OCI-LY7 (cell line): ENCODE measurements at regions not wholly inside any gene's neighbourhood (a gene's known extent, or its start where the extent isn't known, plus 50 kb on each side); places are given as distances from the start of the nearest gene placed in this dataset.

Source experiments
- BruUV-seq: library from RNA; stranded (reverse); fragments of 400-500 nt; replicated peaks from 2 replicates; lab custom pipeline; 2021; lab: Mats Ljungman, UMichigan
- CTCF ChIA-PET: fragments of 300-600 bp; sonication (Branson Sonifier 250); formaldehyde crosslinking; loops from one replicate; lab custom pipeline; 2022; ENCODE audit warnings: antibody characterized with exemption; ENCODE audit not compliant: unreplicated experiment; lab: Charles Lee
- POLR2A ChIA-PET: fragments of 300-600 bp; sonication (Branson Sonifier 250); formaldehyde crosslinking; loops from one replicate; lab custom pipeline; 2022; ENCODE audit warnings: antibody characterized with exemption; lab: Charles Lee
- DNase-seq: peaks from one replicate; pipeline ENCODE4 v3.0.0-alpha.2; 2015; ENCODE audit warnings: low spot score
- H2AFZ ChIP-seq: fragments of 200-600 bp; sonication (generic), shearing (Covaris generic); 2 replicates; pipeline ENCODE4 v1.6.1; 2014; ENCODE audit warnings: mild to moderate bottlenecking, antibody characterized with exemption, low read length, moderate library complexity
- H3K27ac ChIP-seq: fragments of 200-600 bp; sonication (generic); 2 replicates; pipeline ENCODE4 v1.5.1; 2014; ENCODE audit warnings: mixed run types, low read depth, mild to moderate bottlenecking, moderate library complexity, low read length, inconsistent platforms; ENCODE audit not compliant: poor library complexity, severe bottlenecking
- H3K36me3 ChIP-seq: fragments of 200-600 bp; sonication (generic); 2 replicates; pipeline ENCODE4 v1.6.1; 2014; ENCODE audit warnings: mild to moderate bottlenecking, antibody characterized with exemption, low read length, moderate library complexity, mixed read lengths; ENCODE audit not compliant: insufficient read depth
- H3K4me1 ChIP-seq: fragments of 200-600 bp; sonication (generic); 2 replicates; pipeline ENCODE4 v1.5.1; 2014; ENCODE audit warnings: mild to moderate bottlenecking, low read length; ENCODE audit not compliant: insufficient read depth, poor library complexity, severe bottlenecking
- H3K4me2 ChIP-seq: fragments of 200-600 bp; sonication (generic); 2 replicates; pipeline ENCODE4 v1.6.1; 2014; ENCODE audit warnings: mild to moderate bottlenecking, low read length
- H3K4me3 ChIP-seq: fragments of 200-600 bp; sonication (generic); 2 replicates; pipeline ENCODE4 v1.5.1; 2014; ENCODE audit warnings: mild to moderate bottlenecking, low read depth, low read length; ENCODE audit not compliant: poor library complexity, severe bottlenecking
- H3K79me2 ChIP-seq: fragments of 200-600 bp; sonication (generic); 2 replicates; pipeline ENCODE4 v1.6.1; 2016; ENCODE audit warnings: low read depth, mild to moderate bottlenecking, low read length, moderate library complexity, mixed read lengths; ENCODE audit not compliant: insufficient read depth
- H3K9me2 ChIP-seq: fragments of 200-600 bp; sonication (generic); 2 replicates; pipeline ENCODE4 v1.6.1; 2016; ENCODE audit warnings: mild to moderate bottlenecking, low read length, mixed read lengths; ENCODE audit not compliant: insufficient read depth
- H3K9me3 ChIP-seq: fragments of 200-600 bp; sonication (generic); 2 replicates; pipeline ENCODE4 v1.6.1; 2014; ENCODE audit warnings: mild to moderate bottlenecking, mixed run types, low read length, mixed read lengths
- H4K20me1 ChIP-seq: fragments of 200-600 bp; sonication (generic); 2 replicates; pipeline ENCODE4 v1.6.1; 2014; ENCODE audit warnings: mild to moderate bottlenecking, antibody characterized with exemption, low read length, moderate library complexity, mixed read lengths; ENCODE audit not compliant: insufficient read depth
- CTCF ChIP-seq: fragments of 200-600 bp; sonication (generic); conservative IDR thresholded peaks from 2 replicates; pipeline ENCODE4 v1.5.1; 2014; ENCODE audit warnings: mild to moderate bottlenecking, antibody characterized with exemption, low read length, moderate library complexity, mixed read lengths
- EZH2phosphoT487 ChIP-seq: fragments of 200-600 bp; sonication (generic); IDR thresholded peaks from 2 replicates; pipeline ENCODE4 v1.6.1; 2018; ENCODE audit warnings: low read depth, borderline replicate concordance, mild to moderate bottlenecking, mixed run types, antibody characterized with exemption, low read length, moderate library complexity, mixed read lengths
- intact Hi-C: fragments of 100-400 bp; cut with micrococcal nuclease; formaldehyde crosslinking; loops from one replicate; pipeline ENCODE4 v1.10.0; 2022; ENCODE audit not compliant: unreplicated experiment

DNA sequence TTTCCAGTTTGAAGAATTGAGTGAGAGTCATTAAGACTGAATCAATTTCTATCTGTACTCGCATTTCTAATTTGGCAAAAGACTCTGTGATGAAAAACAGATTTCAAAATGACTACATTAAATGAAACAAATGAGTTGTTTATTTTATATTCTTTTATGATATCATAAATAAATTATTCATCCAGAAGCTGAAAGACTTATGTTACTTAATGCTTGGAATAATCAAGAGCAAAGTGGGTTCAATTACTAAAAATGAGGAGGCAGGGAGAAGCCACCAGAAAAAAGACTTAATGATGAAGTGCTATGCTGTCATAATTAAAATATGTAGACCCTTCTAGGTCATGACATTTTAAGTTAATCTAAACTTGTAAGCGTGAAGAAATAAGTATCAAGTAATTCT lies 130.6 kb upstream of the FERMT1 start:
- Histone ChIP-seq H3K4me3 (no peak overlapping the region), H3K4me1 (no peaks in the 10 kb centered on the region), H3K27ac (no peak overlapping the region), H3K36me3 (no peaks in the 10 kb centered on the region), H4K20me1 (no peaks in the 10 kb centered on the region), H3K79me2 (no peaks in the 10 kb centered on the region), H3K9me3 (no peaks in the 10 kb centered on the region), H3K9me2 (no peaks in the 10 kb centered on the region), H2AFZ (no peak overlapping the region), H3K4me2 (no peak overlapping the region)
- BruUV-seq, result no TSS peak
- no peak for DNase-seq
- POLR2A ChIA-PET, result interaction anchor here (0.6 kb wide), 1 partner anchor 1612 kb away, joined by 3 read pairs; no protein-coding TSS in a partner anchor
- intact Hi-C loops, result no loop called here
- TF ChIP-seq EZH2phosphoT487 (no peak), CTCF (no peak)
- CTCF ChIA-PET, result no interaction called here

DNA sequence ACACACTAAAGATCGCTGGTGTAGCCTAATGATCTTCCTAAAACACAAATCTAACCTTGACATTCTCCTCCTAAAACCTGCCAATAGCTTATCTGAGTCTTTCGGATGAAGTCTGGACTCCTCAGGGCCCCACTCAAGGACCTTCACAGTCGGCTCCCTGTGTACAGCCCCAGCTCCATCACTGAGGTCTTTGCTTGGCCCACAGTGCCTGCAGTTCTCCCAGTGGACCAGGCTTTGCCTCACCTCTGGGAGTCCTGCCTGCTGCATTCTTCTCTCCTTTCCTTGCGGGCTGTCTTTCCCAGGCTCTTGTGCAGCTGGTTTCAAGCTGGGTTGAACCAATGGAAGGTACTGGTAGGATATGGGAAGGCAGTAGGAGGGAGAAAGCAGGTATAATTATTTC lies 122.6 kb upstream of the FERMT1 start:
- no peak overlapping the region for H3K4me2 ChIP-seq
- no peaks in the 10 kb centered on the region for H3K4me1 ChIP-seq
- ChIA-PET POLR2A (no interaction called here), CTCF (no interaction called here)
- BruUV-seq, result no TSS peak
- no peaks in the 10 kb centered on the region for H3K36me3 ChIP-seq
- no peak overlapping the region for H3K27ac ChIP-seq
- no peaks in the 10 kb centered on the region for H3K9me2 ChIP-seq
- H2AFZ ChIP-seq, result no peak overlapping the region
- intact Hi-C loops, result no loop called here
- no peak for DNase-seq
- no peak overlapping the region for H3K4me3 ChIP-seq
- no peaks in the 10 kb centered on the region for H4K20me1 ChIP-seq
- H3K79me2 ChIP-seq, result no peaks in the 10 kb centered on the region
- TF ChIP-seq CTCF (no peak), EZH2phosphoT487 (no peak)
- H3K9me3 ChIP-seq, result no peaks in the 10 kb centered on the region

DNA sequence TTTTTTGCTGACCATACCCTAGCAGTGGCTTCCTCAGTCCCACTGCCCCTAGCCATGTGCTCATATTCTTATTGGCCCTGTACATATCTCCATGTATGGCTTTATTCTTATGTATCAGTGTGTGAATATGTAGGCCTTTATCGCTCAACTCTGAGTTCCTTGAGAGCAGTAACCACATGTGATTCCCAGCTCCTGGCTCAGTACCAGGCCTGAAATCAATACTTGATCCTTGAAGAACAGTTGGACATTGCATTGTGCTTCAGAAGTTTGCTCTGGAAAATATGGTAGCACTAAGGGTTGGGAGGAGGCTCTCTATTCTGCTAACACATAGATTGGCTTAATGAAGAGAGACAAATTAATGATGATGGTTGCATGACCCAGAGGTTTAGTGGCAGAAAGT lies 118.8 kb upstream of the FERMT1 start:
- intact Hi-C loops, result no loop called here
- no peak for DNase-seq
- H3K27ac ChIP-seq, result no peak overlapping the region
- H4K20me1 ChIP-seq, result no peaks in the 10 kb centered on the region
- no peak overlapping the region for H3K4me3 ChIP-seq
- CTCF ChIA-PET, result no interaction called here
- no TSS peak for BruUV-seq
- H3K4me1 ChIP-seq, result no peaks in the 10 kb centered on the region
- H3K36me3 ChIP-seq, result no peaks in the 10 kb centered on the region
- TF ChIP-seq EZH2phosphoT487 (no peak), CTCF (no peak)
- POLR2A ChIA-PET, result no interaction called here
- H3K4me2 ChIP-seq, result no peak overlapping the region
- no peaks in the 10 kb centered on the region for H3K9me2 ChIP-seq
- no peak overlapping the region for H2AFZ ChIP-seq
- H3K9me3 ChIP-seq, result no peaks in the 10 kb centered on the region
- no peaks in the 10 kb centered on the region for H3K79me2 ChIP-seq
